Gastrocnemius medialis (tissue), 4 donors: ENCODE measurements at regions not wholly inside any gene's neighbourhood (a gene's known extent, or its start where the extent isn't known, plus 50 kb on each side); places are given as distances from the start of the nearest gene placed in this dataset.
"Not testable (repeated sequence)": the region's sequence is repeated elsewhere in the genome, so short reads cannot be mapped to it uniquely, and the experiment has no call there.

ENCODE experiments used
- ATAC-seq, 2 donors: fragments of 150-250 bp; one replicate each; pipeline ENCODE4 v1.9.1; 2016
- DNase-seq, 2 donors: peaks; one replicate each; pipeline ENCODE4 v3.0.0-alpha.2; 2019
- H3K27ac ChIP-seq, 4 donors: fragments of 200-600 bp; sonication (generic); 1 replicate in 1 of 4; 2 replicates in 3 of 4; pipeline ENCODE4 v1.5.1; 2016 to 2018; ENCODE audit warnings: mild to moderate bottlenecking in 2 of 4, moderate library complexity in 1 of 4
- H3K27me3 ChIP-seq, 3 donors: fragments of 200-600 bp; sonication (generic) in 2 of 3; 1 replicate in 1 of 3; 2 replicates in 2 of 3; pipeline versions ENCODE4 v1.5.1 to v1.6.0; 2016 to 2019; ENCODE audit warnings: mild to moderate bottlenecking in 1 of 3, moderate library complexity in 1 of 3
- H3K36me3 ChIP-seq, 2 donors: fragments of 200-600 bp; sonication (generic) in 1 of 2; one replicate each; pipeline ENCODE4 v1.5.1; 2017 to 2018
- H3K4me1 ChIP-seq, 2 donors: fragments of 200-600 bp; sonication (generic) in 1 of 2; one replicate each; pipeline ENCODE4 v1.5.1; 2016 to 2017; ENCODE audit warnings: mild to moderate bottlenecking in 2 of 2
- H3K4me3 ChIP-seq, 4 donors: fragments of 200-600 bp; sonication (generic) in 3 of 4; 1 replicate in 1 of 4; 2 replicates in 3 of 4; pipeline ENCODE4 v1.5.1; 2016 to 2019; ENCODE audit warnings: mild to moderate bottlenecking in 2 of 4
- H3K9me3 ChIP-seq, 3 donors: fragments of 200-600 bp; sonication (generic) in 2 of 3; 1 replicate in 1 of 3; 2 replicates in 2 of 3; pipeline ENCODE4 v1.5.1; 2016 to 2019
- CTCF ChIP-seq, 5 experiments: fragments of 450-650 bp in 3 of 5; fragments of 200-600 bp in 2 of 5; sonication (generic) in 2 of 5; IDR thresholded peaks in 4 of 5; conservative IDR thresholded peaks in 1 of 5; 1 replicate in 4 of 5; 2 replicates in 1 of 5; pipeline ENCODE4 v1.5.1; 2016 to 2019; ENCODE audit warnings: antibody characterized with exemption in 5 of 5, mild to moderate bottlenecking in 3 of 5, moderate library complexity in 3 of 5
- POLR2A ChIP-seq, 2 donors: fragments of 450-650 bp; IDR thresholded peaks; one replicate each; pipeline ENCODE4 v1.6.1; 2017; ENCODE audit warnings: antibody characterized with exemption in 2 of 2, mild to moderate bottlenecking in 2 of 2, moderate library complexity in 2 of 2
- in situ Hi-C, 4 donors: fragments of 200-750 bp; cut with MboI; loops; one replicate each; pipeline versions ENCODE4 v1.15.0 to v1.8.0; 2017; ENCODE audit warnings: low sequenced_read_pairs in 4 of 4
- intact Hi-C: fragments of 100-400 bp; cut with DNase I; formaldehyde crosslinking; loops from one replicate; pipeline ENCODE4 v1.15.1; 2023; ENCODE audit warnings: low total_unique reads

- TF ChIP-seq CTCF (IDR thresholded peaks at IDR 0.05 in 4 of 5, conservative IDR thresholded peaks at IDR 0.05 in 1 of 5) (no peak), POLR2A (IDR thresholded peaks at IDR 0.05) (no peak)
- ATAC-seq (no peak), DNase-seq (no peak)
- no peaks in the 10 kb centered on the region for H3K9me3 ChIP-seq
- no peaks in the 10 kb centered on the region for H3K36me3 ChIP-seq
- H3K27me3 ChIP-seq: no peaks in the 10 kb centered on the region
- intact Hi-C loops: no loop called here
- no peak overlapping the region for H3K4me3 ChIP-seq
- no peak overlapping the region for H3K27ac ChIP-seq
- H3K4me1 ChIP-seq: no peaks in the 10 kb centered on the region
- in situ Hi-C loops: loop anchor here in 1 of 4 donors (10.0 kb wide), 1 partner anchor 59 kb away; no protein-coding TSS in a partner anchor
Observed at GRCh38 chr17:71585540-71585939, 535.3 kb upstream of the SOX9 start.

GRCh38 chr17:71592431-71592830 lies 528.4 kb upstream of the SOX9 start:
- Histone ChIP-seq H3K27ac (no peak overlapping the region), H3K4me3 (no peak overlapping the region), H3K27me3 (no peaks in the 10 kb centered on the region), H3K4me1 (no peaks in the 10 kb centered on the region), H3K9me3 (no peaks in the 10 kb centered on the region), H3K36me3 (no peaks in the 10 kb centered on the region)
- intact Hi-C loops: no loop called here
- DNase-seq: no peak
- no peak for TF ChIP-seq CTCF (IDR thresholded peaks at IDR 0.05 in 4 of 5, conservative IDR thresholded peaks at IDR 0.05 in 1 of 5)
- no peak for TF ChIP-seq POLR2A (IDR thresholded peaks at IDR 0.05)
- in situ Hi-C loops: no loop called here
- no peak for ATAC-seq

- Histone ChIP-seq H3K27me3 (no peaks in the 10 kb centered on the region), H3K27ac (no peak overlapping the region), H3K4me3 (no peak overlapping the region), H3K9me3 (no peaks in the 10 kb centered on the region), H3K4me1 (no peaks in the 10 kb centered on the region), H3K36me3 (no peaks in the 10 kb centered on the region)
- intact Hi-C loops (no loop called here), in situ Hi-C loops (no loop called here)
- no peak for TF ChIP-seq POLR2A (IDR thresholded peaks at IDR 0.05)
- no peak for TF ChIP-seq CTCF (IDR thresholded peaks at IDR 0.05 in 4 of 5, conservative IDR thresholded peaks at IDR 0.05 in 1 of 5)
- no peak for DNase-seq
- ATAC-seq: no peak
Observed at GRCh38 chr17:71593078-71593477, 527.7 kb upstream of the SOX9 start.

GRCh38 chr17:71599583-71599982 lies 521.2 kb upstream of the SOX9 start:
- not testable (repeated sequence) for H3K36me3 ChIP-seq, ATAC-seq

GRCh38 chr17:71600137-71600789 lies 520.6 kb upstream of the SOX9 start:
- no peak for TF ChIP-seq POLR2A (IDR thresholded peaks at IDR 0.05)
- TF ChIP-seq CTCF (IDR thresholded peaks at IDR 0.05 in 4 of 5, conservative IDR thresholded peaks at IDR 0.05 in 1 of 5): no peak
- intact Hi-C loops: no loop called here
- Histone ChIP-seq H3K36me3 (no peaks in the 10 kb centered on the region), H3K4me1 (no peaks in the 10 kb centered on the region), H3K27me3 (no peaks in the 10 kb centered on the region), H3K27ac (no peak overlapping the region), H3K4me3 (no peak overlapping the region), H3K9me3 (no peaks in the 10 kb centered on the region)
- ATAC-seq: no peak
- in situ Hi-C loops: no loop called here
- no peak for DNase-seq

More at GRCh38 chr17:71599583-71599982, 521.2 kb upstream of the SOX9 start:
- H3K27ac ChIP-seq, H3K4me1 ChIP-seq, DNase-seq, in situ Hi-C loops, intact Hi-C loops, H3K9me3 ChIP-seq, H3K4me3 ChIP-seq, H3K27me3 ChIP-seq: not testable (repeated sequence)
